NCI-H510A (cell line): ENCODE measurements at regions not wholly inside any gene's neighbourhood (a gene's known extent, or its start where the extent isn't known, plus 50 kb on each side); places are given as distances from the start of the nearest gene placed in this dataset.
A peak's percentile ranks its signal among the peaks of the same experiment; 100 is the strongest.

ENCODE experiments used
- DNase-seq: peaks from one replicate; lab custom pipeline; 2025; lab: John Stamatoyannopoulos, UW

DNA sequence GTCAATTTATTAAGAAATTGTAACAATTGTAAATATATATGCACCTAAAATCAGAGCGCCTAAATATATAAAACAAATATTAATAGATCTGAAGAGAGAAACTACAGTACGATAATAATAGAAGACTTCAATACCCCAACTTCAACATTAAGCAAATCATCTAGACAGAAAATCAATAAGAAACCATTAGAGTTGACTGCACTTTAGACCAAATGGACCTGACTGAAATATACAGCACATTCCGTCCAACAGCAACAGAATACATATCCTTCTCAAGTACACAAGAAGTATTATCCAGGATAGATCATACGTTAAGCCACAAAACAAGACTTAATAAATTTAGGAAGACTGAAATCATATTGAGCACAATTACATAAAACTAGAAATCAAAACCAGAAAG, 208.7 kb downstream of the MED10 start:
- DNase-seq = no peak

DNA sequence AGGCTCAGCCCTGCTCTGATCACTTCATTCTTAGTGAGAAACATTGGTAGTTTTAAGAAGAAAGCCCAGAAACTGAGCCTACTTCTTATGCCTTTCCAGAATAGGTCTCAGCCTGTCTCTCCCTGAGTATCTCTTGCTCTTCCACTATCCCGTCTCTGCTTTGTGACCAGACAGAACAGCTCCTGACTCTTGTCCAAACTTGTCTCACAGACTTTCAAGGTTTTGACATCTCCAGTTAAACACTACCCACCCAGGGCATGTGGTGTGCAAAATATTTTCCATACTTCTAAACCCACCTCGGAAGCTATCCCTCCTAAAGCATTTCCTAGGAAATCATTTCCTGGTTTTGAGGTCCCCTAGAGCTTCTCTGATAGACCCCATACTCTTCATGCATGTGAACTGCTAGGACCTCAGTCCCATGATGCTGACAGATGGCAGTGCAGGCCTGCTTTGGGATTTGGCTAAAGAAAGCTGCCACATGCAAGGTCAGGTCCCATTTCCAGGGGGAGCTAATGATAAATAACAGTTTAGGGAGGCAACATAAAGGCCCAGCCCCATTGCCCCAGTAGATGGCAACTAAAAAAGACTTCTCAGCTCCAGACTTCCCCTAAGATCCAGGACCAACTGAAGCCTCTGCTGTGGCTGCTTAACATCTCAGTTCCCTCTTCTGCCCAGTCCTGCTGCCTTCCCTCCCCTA, 211.5 kb downstream of the MED10 start:
- no peak for DNase-seq

DNA sequence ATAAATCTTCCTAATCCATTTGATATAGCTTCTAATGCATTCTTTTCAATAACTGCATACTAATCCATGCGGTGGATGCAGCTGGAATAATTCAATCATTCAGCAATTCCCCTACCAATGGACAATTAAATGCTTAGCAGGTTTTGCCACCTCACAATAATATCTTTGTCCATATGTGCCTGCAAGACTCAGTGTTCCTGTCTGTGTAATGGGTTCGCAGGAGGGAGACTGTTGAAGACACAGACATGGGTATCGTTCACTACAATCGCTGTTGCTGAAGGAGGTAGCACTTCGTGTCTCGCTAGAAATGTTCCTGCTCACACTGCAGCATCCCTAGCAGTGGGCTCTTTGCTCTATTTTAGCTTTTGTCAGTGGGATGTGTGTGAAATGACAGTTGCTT, 214.4 kb downstream of the MED10 start:
- no peak for DNase-seq

DNA sequence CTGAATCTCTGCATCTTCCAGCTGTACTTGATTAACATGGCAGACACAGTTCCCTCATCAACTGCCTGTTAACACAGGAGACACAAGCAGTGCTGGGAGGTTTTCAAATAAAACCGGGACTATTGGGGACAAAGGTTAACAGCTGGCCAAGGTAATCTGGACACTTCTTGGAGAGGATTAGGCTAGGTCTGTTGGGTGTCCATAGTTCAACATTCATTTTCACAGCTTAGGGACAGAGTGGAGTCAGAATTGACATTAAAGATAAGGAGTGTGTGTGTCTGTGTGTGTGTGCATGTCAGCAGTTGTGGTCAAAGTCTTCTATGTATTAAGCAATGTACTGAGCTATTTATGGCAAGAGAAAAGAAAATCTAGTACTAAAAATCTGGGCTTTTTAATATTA, 216.2 kb downstream of the MED10 start:
- DNase-seq = no peak

DNA sequence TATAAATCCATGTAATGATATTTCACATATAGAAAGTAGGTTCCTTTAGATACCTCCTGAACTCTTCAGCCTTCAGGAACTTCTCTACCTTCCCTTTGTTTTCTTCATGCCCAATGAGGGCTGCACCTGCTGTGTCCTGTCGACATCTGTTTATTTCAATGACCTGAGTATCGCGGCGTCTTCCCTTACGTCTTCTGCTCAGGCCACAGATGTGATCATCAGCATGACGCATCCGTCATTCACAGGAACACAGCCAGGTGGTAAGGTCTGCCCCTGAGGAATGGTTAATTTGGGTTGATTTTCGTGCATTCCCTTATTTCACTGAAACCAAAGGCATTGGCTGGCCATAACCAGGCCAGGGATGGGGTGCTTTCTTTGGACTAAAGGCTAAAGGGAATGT, 217.1 kb downstream of the MED10 start:
- DNase-seq = no peak

DNA sequence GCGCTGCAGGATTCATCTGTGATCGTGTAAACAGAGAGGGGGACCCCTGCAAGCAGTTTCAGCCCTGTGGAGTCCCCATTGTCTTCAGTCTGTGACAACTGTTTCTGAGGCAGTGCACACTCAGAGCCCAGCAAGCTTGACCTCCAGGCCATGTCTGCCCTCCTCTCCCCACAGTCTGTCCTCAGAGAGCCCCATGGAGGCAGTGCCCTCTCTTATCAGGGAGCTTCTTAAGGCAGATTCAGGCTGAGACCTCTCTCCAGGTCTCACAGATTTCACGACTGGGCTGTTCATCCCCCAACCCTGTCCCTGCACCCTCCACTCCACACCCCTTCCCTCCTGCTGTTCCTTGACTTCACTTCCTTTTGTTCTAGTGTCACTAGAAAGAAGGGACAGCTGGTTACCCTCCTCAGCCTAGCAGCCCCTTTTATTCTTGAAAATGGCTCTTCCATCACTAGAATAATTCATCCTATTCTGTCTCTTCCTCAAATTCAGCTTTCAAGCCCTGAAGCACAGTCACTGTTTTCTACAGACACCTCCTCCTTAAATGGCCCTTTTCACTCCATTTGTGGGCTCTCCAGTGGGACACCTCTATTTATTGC, 218.4 kb downstream of the MED10 start:
- no peak for DNase-seq

DNA sequence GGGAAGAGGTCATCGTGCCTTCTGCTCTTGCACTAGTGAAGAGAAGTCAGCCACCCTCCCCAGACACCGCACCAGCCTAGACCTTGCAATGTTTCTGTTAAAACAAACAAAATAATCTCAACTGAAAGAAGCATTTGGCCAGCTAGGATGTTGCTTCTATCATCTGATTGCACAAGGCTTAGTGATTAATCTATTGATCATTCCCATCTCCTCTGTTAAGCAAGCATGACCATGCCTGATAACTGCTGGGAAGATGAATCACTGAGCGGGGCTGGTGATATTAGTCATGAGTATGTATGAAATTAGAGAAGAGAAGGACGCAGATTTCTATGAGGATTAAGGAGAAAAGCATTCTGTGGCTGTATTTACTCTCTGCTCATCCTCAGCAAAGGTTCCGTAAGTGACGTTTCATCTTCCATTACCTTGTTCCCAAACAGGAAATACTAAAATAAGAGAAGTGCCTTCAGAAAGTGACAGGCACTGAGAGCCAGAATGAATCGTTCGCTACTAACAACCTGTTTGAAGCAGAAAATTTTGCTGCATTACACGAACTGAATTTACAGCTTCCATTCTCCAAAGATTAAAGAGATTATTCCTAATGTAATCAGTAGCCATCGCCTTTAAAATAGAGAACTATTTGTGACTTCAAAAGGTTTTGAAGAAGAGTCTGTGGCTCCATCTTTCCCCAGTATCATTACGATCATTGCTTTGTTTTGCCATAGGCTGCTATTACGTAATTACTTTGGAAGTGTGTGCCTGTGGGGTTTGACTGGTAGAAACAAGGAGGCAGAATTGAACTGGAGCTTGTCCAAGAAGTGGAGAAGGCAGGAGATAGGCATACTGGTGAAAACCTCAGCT, 219.1 kb downstream of the MED10 start:
- peak; percentile 25 for DNase-seq

DNA sequence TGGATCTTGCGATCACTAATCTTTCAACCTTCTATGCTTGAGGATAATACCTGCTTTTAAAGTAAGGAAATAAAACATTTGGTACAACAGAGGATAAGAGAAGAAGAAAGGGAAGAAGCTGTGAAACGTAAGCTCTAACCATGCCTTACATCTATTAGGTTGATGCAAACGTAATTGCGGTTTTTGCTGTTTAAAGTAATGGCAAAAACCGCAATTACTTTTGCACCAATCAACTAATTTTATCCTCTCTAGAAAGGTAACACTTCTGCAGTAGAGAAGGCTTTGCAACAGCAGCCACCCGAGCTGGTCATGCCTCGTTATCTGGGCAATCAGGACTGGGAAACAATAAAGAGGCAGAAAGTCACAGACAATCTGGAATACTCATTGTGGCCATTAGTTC, 224.1 kb downstream of the MED10 start:
- no peak for DNase-seq

DNA sequence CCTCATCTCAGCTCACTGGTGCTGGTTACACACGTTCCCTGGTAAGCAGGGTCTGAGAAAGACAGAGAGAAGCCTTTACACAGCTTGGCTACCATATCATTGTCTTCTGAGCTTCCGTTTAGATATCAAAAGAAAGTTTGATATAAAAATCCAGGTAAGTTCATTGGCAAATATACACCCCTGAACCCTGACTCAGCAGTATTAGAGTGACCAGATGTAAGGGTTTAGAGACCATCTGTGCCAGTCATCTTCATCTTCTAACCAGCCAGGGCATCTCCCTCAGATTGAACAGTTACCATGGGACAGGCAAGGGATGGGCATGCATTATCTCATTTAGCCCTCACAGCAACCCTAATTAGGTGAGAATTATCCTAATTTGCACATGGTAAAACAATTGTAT, 232.1 kb downstream of the MED10 start:
- DNase-seq = no peak

DNA sequence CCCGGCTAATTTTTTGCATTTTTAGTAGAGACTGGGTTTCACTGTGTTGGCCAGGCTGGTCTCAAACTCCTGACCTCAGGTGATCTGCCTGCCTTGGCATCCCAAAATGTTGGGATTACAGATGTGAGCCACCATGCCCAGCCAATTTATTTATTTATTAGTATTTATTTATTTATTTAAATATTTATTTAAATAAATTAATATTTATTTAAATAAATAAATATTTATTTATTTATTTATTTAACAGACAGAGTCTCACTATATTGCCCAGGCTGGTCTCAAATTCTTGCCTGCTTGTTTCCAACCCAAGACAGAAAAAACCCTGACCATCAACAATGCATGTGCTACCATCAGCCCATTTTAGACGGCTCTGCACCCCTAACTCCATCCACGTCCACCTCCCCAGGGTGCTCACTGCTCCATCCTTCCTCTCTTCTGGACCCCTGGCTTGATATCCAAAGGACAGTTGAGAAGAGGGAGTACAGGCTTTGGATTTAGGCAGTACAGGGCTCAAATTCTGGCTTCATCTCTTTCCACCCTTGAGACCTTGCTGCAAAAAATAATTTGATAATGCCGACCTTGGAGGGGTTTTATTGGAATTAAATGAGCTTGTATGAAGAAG, 232.6 kb downstream of the MED10 start:
- no peak for DNase-seq

DNA sequence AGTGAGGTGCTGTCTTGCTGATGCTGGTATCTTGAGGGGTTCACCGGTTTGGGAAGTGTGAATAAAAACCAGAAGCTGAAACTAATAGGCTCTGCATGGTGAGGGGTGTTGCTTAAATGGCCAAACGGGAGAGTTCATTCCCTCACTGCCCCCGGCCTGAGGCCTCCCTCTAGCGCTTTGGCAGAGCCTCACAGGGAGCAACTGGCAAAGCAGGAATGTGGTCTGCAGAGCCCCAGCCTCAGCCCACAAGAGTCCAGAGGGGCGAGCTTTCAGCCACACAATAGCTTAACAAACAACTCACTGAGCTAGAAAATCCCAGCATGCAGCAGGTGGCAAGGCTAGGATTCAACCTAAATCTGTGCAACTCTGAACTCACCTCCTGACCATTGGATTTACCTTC, 234.8 kb downstream of the MED10 start:
- DNase-seq = no peak

DNA sequence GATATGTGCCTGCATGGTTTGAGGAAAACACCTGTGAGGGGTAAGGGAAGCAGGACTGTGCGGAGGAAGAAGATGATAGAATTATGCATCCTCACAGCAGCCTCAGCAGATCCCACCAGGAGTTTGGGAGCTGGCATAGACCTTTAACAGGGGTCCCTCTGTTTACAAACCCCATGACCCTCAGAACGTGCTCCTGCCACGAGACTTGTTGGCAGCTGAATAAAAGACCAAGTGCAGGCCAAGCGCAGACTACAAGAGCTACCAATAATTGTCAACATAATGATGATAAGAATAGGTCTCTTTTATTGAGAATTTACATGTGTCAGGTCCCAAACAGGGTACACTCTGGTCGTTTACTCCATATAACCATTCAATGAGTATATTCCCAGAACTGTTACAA, 236.0 kb downstream of the MED10 start:
- no peak for DNase-seq

DNA sequence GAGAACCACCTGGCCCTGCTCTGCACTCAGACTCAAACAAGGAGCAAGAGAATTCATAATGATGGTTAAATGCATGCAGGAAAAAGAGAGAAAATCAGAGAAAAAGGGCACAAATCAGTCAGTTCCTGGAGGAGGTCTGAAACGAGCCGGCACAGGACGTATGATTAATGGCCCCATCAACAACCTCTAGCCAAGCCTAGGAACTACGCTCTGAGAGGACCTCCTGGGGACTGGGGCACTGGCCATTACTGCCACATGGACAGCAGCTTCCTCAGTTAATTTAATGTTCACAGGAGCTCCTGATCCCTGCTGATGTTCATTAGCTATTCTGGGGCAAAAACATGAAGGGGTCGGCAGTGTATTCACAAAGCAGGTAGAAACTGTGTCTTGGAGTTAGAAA, 238.1 kb downstream of the MED10 start:
- DNase-seq = no peak

DNA sequence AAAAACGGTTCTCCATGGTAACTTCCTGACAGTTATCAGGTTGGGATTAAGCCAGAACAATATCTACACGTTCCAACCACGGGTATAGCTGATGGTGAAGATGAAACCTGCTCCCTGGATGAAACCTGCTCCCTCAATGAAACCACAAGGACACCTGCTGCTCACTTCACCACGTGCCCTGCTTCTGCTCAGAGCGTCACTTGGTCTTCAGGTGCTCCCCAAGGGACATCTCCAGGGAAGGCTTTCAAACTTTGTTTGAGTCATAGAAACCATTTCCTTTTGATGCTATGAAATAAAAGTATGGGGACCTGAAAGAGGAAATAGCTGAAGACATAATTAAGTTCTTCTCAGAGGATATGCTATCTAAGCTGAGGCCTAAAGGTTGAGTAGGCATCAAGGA, 242.4 kb downstream of the MED10 start:
- peak; percentile 34 for DNase-seq

DNA sequence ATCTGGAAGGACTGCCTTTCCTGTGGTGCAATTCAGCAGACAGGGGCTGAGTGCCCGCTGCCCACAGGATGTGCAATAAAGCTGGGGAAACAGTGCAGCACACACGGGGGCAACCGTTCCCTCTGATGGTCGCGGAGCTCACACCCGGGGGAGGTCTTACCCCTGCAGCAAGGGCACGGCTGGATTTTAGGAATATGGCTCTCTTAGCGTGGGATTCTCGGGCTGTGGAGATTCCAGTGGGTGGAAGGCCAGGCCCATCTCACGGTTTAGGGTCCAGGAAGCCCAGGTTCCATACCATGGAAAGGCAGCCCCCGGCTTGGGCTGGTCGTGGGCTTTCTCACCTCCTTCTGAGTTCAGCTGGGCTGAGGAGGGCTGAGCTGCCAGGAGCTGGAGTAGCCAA, 244.1 kb downstream of the MED10 start:
- DNase-seq = no peak

DNA sequence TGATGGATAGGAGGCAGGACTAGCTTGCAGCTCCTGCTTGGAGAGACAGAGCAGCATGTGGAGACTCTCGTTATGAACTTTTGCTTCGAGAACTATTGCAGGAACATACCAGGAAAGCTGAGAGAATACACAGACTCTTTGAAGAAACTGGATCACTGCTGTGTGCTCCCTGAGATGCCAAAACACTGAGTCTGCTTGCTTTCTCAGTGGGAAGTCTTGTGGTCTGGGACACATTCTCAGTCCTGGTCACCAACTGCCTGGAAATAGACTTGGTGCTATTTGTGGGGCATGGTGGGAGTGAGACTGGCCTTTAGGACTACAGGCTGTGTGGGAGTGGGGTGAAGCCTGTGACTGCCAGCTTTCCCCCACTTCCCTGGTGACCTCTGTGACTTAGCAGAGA, 252.6 kb downstream of the MED10 start:
- no peak for DNase-seq

DNA sequence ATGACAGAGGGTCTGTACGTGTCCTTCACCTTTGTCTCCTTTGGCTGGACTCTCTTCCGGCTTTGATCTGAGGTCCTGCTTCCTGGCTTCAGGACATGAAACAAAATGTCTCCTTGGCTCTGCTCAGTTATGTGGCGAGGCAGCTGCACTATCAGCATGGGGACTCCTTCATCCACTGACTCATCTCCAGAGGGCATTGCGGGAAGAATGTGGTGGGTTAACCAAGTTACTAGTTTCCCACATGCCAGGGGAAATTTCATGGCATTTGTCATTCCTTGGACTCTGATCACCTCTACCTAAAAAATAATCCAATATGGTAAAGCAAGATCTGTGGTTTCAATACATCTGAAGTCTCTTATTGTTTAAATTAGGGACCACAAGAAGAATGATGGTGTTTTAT, 259.7 kb downstream of the MED10 start:
- no peak for DNase-seq

DNA sequence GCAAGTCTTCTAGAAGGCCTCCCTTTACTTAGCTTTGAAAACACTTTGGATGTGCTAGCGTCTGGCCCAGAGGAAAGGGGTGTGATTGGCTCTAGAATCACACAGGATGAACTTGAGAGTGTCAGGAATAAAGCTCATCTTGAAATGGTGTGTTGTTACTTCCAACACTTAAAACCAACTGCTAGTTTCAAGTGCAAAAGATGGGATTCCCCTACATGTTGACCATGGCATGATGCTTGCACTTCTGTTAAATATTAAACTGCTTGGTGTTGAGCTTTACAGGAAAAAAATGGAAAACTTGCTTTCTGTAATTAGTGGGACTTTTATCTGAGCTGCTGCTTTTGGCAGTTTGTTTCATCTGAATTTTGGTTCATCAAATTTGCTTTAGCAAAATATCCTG, 261.1 kb downstream of the MED10 start:
- no peak for DNase-seq

DNA sequence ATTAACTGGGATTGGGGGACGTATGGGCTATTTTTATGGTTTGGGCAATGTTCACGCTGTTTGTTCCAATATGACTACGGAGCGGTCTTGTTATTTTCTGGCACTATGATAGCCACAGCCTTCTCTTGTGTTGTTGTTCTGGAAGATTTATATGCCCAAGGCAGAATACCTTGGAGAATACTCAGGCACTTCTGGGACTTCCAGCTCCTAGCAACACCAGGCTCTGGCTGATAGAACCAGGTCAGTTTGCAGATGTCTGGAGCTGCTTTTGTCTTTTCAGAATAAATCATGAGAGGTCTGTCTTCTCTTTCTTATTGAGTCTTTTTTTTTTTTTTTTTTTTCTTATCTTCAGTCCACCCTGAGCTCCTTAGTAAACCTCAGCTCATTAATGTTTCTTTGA, 262.5 kb downstream of the MED10 start:
- no peak for DNase-seq

DNA sequence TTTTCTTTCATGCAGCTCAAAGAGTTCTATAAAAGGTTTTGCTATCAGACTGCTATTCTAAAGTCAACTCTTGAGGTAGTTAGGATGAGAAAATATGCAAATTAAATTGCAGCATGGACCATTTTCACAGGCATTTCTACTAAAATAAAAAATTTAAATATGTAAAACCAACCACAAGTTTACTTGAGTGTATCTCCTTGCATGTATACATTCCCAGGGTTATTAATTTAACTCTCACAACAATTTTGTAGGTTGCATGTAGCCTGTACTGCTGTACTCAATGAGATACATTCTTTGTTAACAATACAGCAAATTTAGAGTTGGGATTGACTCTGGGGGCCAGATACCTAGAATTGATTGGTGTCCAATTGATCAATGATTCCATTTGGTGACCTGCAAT, 265.8 kb downstream of the MED10 start:
- DNase-seq = no peak

DNA sequence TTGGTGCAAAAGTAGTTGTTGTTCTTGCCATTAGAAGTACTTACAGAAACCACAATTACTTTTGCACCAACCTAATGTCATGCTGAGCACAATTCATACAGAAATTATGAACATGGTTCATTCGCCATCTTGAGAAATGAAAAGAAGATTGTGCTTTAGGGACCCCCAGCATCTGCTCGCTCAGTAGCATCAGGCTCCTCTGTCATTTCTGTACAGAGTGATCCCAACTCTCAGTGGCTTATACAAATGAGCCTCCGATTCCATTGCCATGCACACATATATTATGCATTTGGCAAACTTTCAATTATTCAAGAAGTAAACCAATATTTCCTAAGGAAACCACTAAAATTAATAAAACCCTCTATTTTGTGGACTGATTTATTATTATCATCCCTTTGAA, 266.2 kb downstream of the MED10 start:
- DNase-seq = no peak

DNA sequence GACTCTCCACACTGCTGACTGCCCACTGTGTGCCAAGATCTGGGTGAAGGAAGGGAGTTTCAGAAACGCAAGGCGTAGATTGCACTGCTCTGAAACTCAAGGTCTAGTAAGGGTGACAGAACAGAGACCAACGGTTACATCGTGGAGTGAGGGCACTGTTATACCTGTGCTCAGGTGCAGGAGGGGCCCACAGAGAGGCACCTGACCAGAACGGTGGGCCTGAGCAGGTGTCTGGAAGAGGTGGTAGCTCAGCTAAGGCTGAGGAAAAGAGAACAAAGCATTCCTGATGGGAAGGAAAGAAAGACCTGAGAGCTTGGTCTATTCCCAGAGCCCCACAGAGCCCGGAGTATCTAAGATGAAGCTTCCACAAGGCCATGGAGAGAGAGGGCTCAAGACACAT, 267.2 kb downstream of the MED10 start:
- no peak for DNase-seq

DNA sequence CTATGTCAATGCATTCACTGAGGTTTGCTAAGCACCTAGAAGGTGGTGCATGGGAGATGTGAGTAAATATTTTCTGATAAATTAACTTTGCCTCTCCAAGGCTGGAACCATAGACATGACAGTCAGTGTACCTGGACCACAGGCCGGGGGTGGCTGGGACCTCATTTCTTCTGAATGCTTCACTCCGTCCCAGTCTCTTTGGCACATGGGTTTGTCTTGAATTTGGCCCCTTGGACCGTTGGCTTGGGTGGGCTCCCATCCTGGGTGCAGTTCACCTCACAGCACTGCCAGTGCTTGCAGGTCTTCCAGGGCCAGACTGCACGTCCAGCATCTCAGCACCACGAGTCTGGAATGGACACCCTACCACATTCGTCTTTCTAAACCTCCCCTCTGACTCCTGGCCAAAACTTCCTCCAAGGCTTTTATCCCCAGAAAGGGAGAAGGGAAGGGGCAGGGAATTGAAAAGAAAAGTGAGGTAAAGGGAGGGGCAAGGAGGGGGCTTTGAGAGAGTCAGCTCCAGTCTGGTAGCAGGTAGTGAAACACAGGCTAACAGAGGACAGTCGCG, 267.8 kb downstream of the MED10 start:
- DNase-seq = no peak
